Activated naive CD4-positive, alpha-beta T cell treated with anti-CD3 and anti-CD28 coated beads for 36 hours (primary cell): ENCODE measurements at regions not wholly inside any gene's neighbourhood (a gene's known extent, or its start where the extent isn't known, plus 50 kb on each side); places are given as distances from the start of the nearest gene placed in this dataset.
"Not testable (repeated sequence)": the region's sequence is repeated elsewhere in the genome, so short reads cannot be mapped to it uniquely, and the experiment has no call there.

Experiments used
- CTCF ChIA-PET: fragments of 350-600 bp; sonication (Branson Sonifier 250); formaldehyde crosslinking; loops from one replicate; lab custom pipeline; 2021; ENCODE audit warnings: antibody characterized with exemption; lab: Charles Lee
- DNase-seq: peaks from one replicate; pipeline ENCODE4 v3.0.0-alpha.2; 2020
- H3K27ac Mint-ChIP-seq: one replicate; pipeline ENCODE4 v1.8.0; 2021; ENCODE audit warnings: mild to moderate bottlenecking, mixed read lengths
- H3K27me3 Mint-ChIP-seq: one replicate; pipeline ENCODE4 v1.8.0; 2021; ENCODE audit warnings: low read depth, mixed read lengths
- H3K36me3 Mint-ChIP-seq: one replicate; pipeline ENCODE4 v1.8.0; 2021; ENCODE audit warnings: low read depth, mixed read lengths
- H3K4me1 Mint-ChIP-seq: one replicate; pipeline ENCODE4 v1.8.0; 2021; ENCODE audit warnings: low read depth, mixed read lengths
- H3K4me3 Mint-ChIP-seq: one replicate; pipeline ENCODE4 v1.8.0; 2021; ENCODE audit warnings: mild to moderate bottlenecking, moderate library complexity, mixed read lengths
- H3K9me3 Mint-ChIP-seq: one replicate; pipeline ENCODE4 v1.8.0; 2021; ENCODE audit warnings: mixed read lengths
- intact Hi-C: fragments of 100-400 bp; cut with micrococcal nuclease; formaldehyde crosslinking; loops from one replicate; pipeline ENCODE4 v1.15.1; 2023

GRCh38 chr15:44898890-44899651 lies 57.4 kb upstream of the TERB2 start:
- H3K27ac Mint-ChIP-seq, CTCF ChIA-PET, DNase-seq, H3K9me3 Mint-ChIP-seq, H3K36me3 Mint-ChIP-seq, H3K27me3 Mint-ChIP-seq, intact Hi-C loops, H3K4me3 Mint-ChIP-seq, H3K4me1 Mint-ChIP-seq: not testable (repeated sequence)

GRCh38 chr15:44899775-44900174 lies 56.7 kb upstream of the TERB2 start:
- CTCF ChIA-PET, H3K4me1 Mint-ChIP-seq, intact Hi-C loops, H3K36me3 Mint-ChIP-seq, H3K27me3 Mint-ChIP-seq, H3K9me3 Mint-ChIP-seq, H3K27ac Mint-ChIP-seq, H3K4me3 Mint-ChIP-seq: not testable (repeated sequence)
- DNase-seq: peak; percentile 24

GRCh38 chr15:44900796-44901195 lies 55.7 kb upstream of the TERB2 start:
- H3K27ac Mint-ChIP-seq, DNase-seq, H3K36me3 Mint-ChIP-seq, H3K4me3 Mint-ChIP-seq, intact Hi-C loops, CTCF ChIA-PET, H3K27me3 Mint-ChIP-seq, H3K4me1 Mint-ChIP-seq, H3K9me3 Mint-ChIP-seq: not testable (repeated sequence)

GRCh38 chr15:44903281-44903680 lies 53.2 kb upstream of the TERB2 start:
- H3K4me1 Mint-ChIP-seq, H3K36me3 Mint-ChIP-seq, CTCF ChIA-PET, H3K9me3 Mint-ChIP-seq, H3K27me3 Mint-ChIP-seq, intact Hi-C loops, DNase-seq, H3K4me3 Mint-ChIP-seq, H3K27ac Mint-ChIP-seq: not testable (repeated sequence)

GRCh38 chr15:44904651-44905340 lies 51.7 kb upstream of the TERB2 start:
- intact Hi-C loops, CTCF ChIA-PET, H3K4me1 Mint-ChIP-seq, H3K9me3 Mint-ChIP-seq, DNase-seq, H3K4me3 Mint-ChIP-seq, H3K27me3 Mint-ChIP-seq, H3K36me3 Mint-ChIP-seq, H3K27ac Mint-ChIP-seq: not testable (repeated sequence)
